Nephron progenitor cell (in vitro differentiated cells): ENCODE measurements at regions not wholly inside any gene's neighbourhood (a gene's known extent, or its start where the extent isn't known, plus 50 kb on each side); places are given as distances from the start of the nearest gene placed in this dataset.
A peak's percentile ranks its signal among the peaks of the same experiment; 100 is the strongest.

Source experiments
- DNase-seq: peaks from one replicate; pipeline ENCODE4 v3.0.0; 2021
- H3K27ac Mint-ChIP-seq: 2 replicates; pipeline ENCODE4 v1.8.0; 2021; ENCODE audit warnings: mild to moderate bottlenecking, moderate library complexity, mixed read lengths
- H3K27me3 Mint-ChIP-seq: 2 replicates; pipeline ENCODE4 v1.8.0; 2021; ENCODE audit warnings: mild to moderate bottlenecking, low read depth, mixed read lengths; ENCODE audit not compliant: poor library complexity
- H3K36me3 Mint-ChIP-seq: 2 replicates; pipeline ENCODE4 v1.8.0; 2021; ENCODE audit warnings: low read depth, mixed read lengths
- H3K4me1 Mint-ChIP-seq: 2 replicates; pipeline ENCODE4 v1.8.0; 2021; ENCODE audit warnings: mixed read lengths
- H3K4me3 Mint-ChIP-seq: 2 replicates; pipeline ENCODE4 v1.8.0; 2021; ENCODE audit warnings: mild to moderate bottlenecking, moderate library complexity, mixed read lengths
- H3K9me3 Mint-ChIP-seq: 2 replicates; pipeline ENCODE4 v1.8.0; 2021; ENCODE audit warnings: mild to moderate bottlenecking, moderate library complexity, mixed read lengths
- CTCF ChIP-seq: fragments of 200-600 bp; sonication (generic); IDR thresholded peaks from 2 replicates; pipeline ENCODE4 v1.5.0; 2021; ENCODE audit warnings: antibody characterized with exemption

- no peak overlapping the region for H3K27ac Mint-ChIP-seq
- H3K9me3 Mint-ChIP-seq = no peaks in the 10 kb centered on the region
- peaks cover 8% of the 10 kb centered on the region for H3K27me3 Mint-ChIP-seq
- H3K4me3 Mint-ChIP-seq = no peak overlapping the region
- no peak for TF ChIP-seq CTCF
- H3K36me3 Mint-ChIP-seq = no peaks in the 10 kb centered on the region
- DNase-seq = no peak
- no peaks in the 10 kb centered on the region for H3K4me1 Mint-ChIP-seq
These were observed 269.6 kb downstream of the DKK2 start for GRCh38 chr4:106766519-106766918.

- Mint-ChIP-seq H3K4me1 (no peaks in the 10 kb centered on the region), H3K36me3 (no peaks in the 10 kb centered on the region), H3K27ac (no peak overlapping the region), H3K9me3 (no peaks in the 10 kb centered on the region), H3K4me3 (no peak overlapping the region), H3K27me3 (peaks cover 12% of the 10 kb centered on the region)
- no peak for TF ChIP-seq CTCF
- no peak for DNase-seq
These were observed 271.3 kb downstream of the DKK2 start for GRCh38 chr4:106764774-106765173.

- Mint-ChIP-seq H3K4me3 (no peak overlapping the region), H3K27ac (peak overlapping the region; percentile 20), H3K4me1 (no peaks in the 10 kb centered on the region), H3K36me3 (no peaks in the 10 kb centered on the region), H3K27me3 (peaks cover 4% of the 10 kb centered on the region), H3K9me3 (no peaks in the 10 kb centered on the region)
- no peak for DNase-seq
- TF ChIP-seq CTCF = no peak
These were observed 273.3 kb downstream of the DKK2 start for GRCh38 chr4:106762666-106763443.

- no peaks in the 10 kb centered on the region for H3K9me3 Mint-ChIP-seq
- H3K36me3 Mint-ChIP-seq = no peaks in the 10 kb centered on the region
- H3K4me1 Mint-ChIP-seq = no peaks in the 10 kb centered on the region
- H3K27me3 Mint-ChIP-seq = no peaks in the 10 kb centered on the region
- no peak overlapping the region for H3K4me3 Mint-ChIP-seq
- H3K27ac Mint-ChIP-seq = no peak overlapping the region
- TF ChIP-seq CTCF = no peak
- DNase-seq = no peak
These were observed 282.7 kb downstream of the DKK2 start for GRCh38 chr4:106753426-106753825.

- no peak for DNase-seq
- no peak for TF ChIP-seq CTCF
- no peak overlapping the region for H3K4me3 Mint-ChIP-seq
- H3K9me3 Mint-ChIP-seq = no peaks in the 10 kb centered on the region
- no peaks in the 10 kb centered on the region for H3K36me3 Mint-ChIP-seq
- H3K4me1 Mint-ChIP-seq = no peaks in the 10 kb centered on the region
- no peaks in the 10 kb centered on the region for H3K27me3 Mint-ChIP-seq
- no peak overlapping the region for H3K27ac Mint-ChIP-seq
These were observed 289.7 kb downstream of the DKK2 start for GRCh38 chr4:106746451-106746850.

GRCh38 chr4:106738121-106738520 lies 298.0 kb downstream of the DKK2 start:
- H3K27ac Mint-ChIP-seq = no peak overlapping the region

More at GRCh38 chr4:106738121-106738520, 298.0 kb downstream of the DKK2 start:
- TF ChIP-seq CTCF = no peak
- Mint-ChIP-seq H3K4me1 (no peaks in the 10 kb centered on the region), H3K4me3 (no peak overlapping the region), H3K9me3 (no peaks in the 10 kb centered on the region), H3K27me3 (peaks cover 3% of the 10 kb centered on the region), H3K36me3 (no peaks in the 10 kb centered on the region)
- DNase-seq = no peak
